GM18511 (cell line): ENCODE measurements at regions not wholly inside any gene's neighbourhood (a gene's known extent, or its start where the extent isn't known, plus 50 kb on each side); places are given as distances from the start of the nearest gene placed in this dataset.

Experiments
- ATAC-seq: cut with Tn5 transposase; IDR thresholded peaks from one replicate; pipeline ENCODE4 v1.9.1; 2021; ENCODE audit warnings: mild to moderate bottlenecking, moderate library complexity; ENCODE audit not compliant: unreplicated experiment

- no peak for ATAC-seq
Observed at GRCh38 chr11:97356144-97356543, 966.3 kb downstream of the JRKL start.

- no peak for ATAC-seq
Observed at GRCh38 chr11:97359016-97359415, 969.2 kb downstream of the JRKL start.

GRCh38 chr11:97361812-97362378 is 972.1 kb downstream of the JRKL start:
- no peak for ATAC-seq

- no peak for ATAC-seq
Observed at GRCh38 chr11:97363331-97363730, 973.5 kb downstream of the JRKL start.

- no peak for ATAC-seq
Observed at GRCh38 chr11:97364047-97364446, 974.2 kb downstream of the JRKL start.

- ATAC-seq: no peak
Observed at GRCh38 chr11:97367406-97368083, 977.7 kb downstream of the JRKL start.

GRCh38 chr11:97389270-97389669 is 999.5 kb downstream of the JRKL start:
- ATAC-seq: no peak

GRCh38 chr11:97398246-97398645 is 1008.4 kb downstream of the JRKL start:
- ATAC-seq: no peak

GRCh38 chr11:97409141-97409540 is 1019.3 kb downstream of the JRKL start:
- no peak for ATAC-seq

GRCh38 chr11:97414801-97415200 is 1025.0 kb downstream of the JRKL start:
- no peak for ATAC-seq

- no peak for ATAC-seq
Observed at GRCh38 chr11:97419729-97420128, 1029.9 kb downstream of the JRKL start.

GRCh38 chr11:97428247-97428790 is 1038.5 kb downstream of the JRKL start:
- ATAC-seq: no peak

GRCh38 chr11:97430877-97431276 is 1041.1 kb downstream of the JRKL start:
- ATAC-seq: no peak

GRCh38 chr11:97432926-97433325 is 1043.1 kb downstream of the JRKL start:
- ATAC-seq: no peak

GRCh38 chr11:97445561-97445960 is 1055.7 kb downstream of the JRKL start:
- ATAC-seq: no peak

GRCh38 chr11:97451441-97451840 is 1061.6 kb downstream of the JRKL start:
- no peak for ATAC-seq

GRCh38 chr11:97454988-97455387 is 1065.2 kb downstream of the JRKL start:
- no peak for ATAC-seq

- ATAC-seq: no peak
Observed at GRCh38 chr11:97460091-97460490, 1070.3 kb downstream of the JRKL start.

- ATAC-seq: no peak
Observed at GRCh38 chr11:97461044-97461880, 1071.4 kb downstream of the JRKL start.

GRCh38 chr11:97461934-97462333 is 1072.1 kb downstream of the JRKL start:
- no peak for ATAC-seq

- ATAC-seq: no peak
Observed at GRCh38 chr11:97463891-97464290, 1074.1 kb downstream of the JRKL start.

GRCh38 chr11:97471480-97471879 is 1081.7 kb downstream of the JRKL start:
- no peak for ATAC-seq
